Mesothelial cell of epicardium (in vitro differentiated cells): ENCODE measurements at regions not wholly inside any gene's neighbourhood (a gene's known extent, or its start where the extent isn't known, plus 50 kb on each side); places are given as distances from the start of the nearest gene placed in this dataset.

Source experiments
- DNase-seq, 2 experiments: peaks; one replicate each; pipeline ENCODE4 v3.0.0; 2021; ENCODE audit warnings: low spot score in 2 of 2; ENCODE audit not compliant: unreplicated experiment in 2 of 2
- H3K27ac Mint-ChIP-seq: 2 replicates; pipeline ENCODE4 v1.8.0; 2021; ENCODE audit warnings: mixed read lengths
- H3K27me3 Mint-ChIP-seq: 2 replicates; pipeline ENCODE4 v1.8.0; 2021; ENCODE audit warnings: low read depth, mixed read lengths
- H3K36me3 Mint-ChIP-seq: 2 replicates; pipeline ENCODE4 v1.8.0; 2021; ENCODE audit warnings: mixed read lengths
- H3K4me1 Mint-ChIP-seq: 2 replicates; pipeline ENCODE4 v1.8.0; 2021; ENCODE audit warnings: mixed read lengths
- H3K4me3 Mint-ChIP-seq: 2 replicates; pipeline ENCODE4 v1.8.0; 2021; ENCODE audit warnings: mild to moderate bottlenecking, moderate library complexity, mixed read lengths
- H3K9me3 Mint-ChIP-seq: 2 replicates; pipeline ENCODE4 v1.8.0; 2021; ENCODE audit warnings: mixed read lengths
- CTCF ChIP-seq: fragments of 200-600 bp; sonication (generic); IDR thresholded peaks from one replicate; pipeline ENCODE4 v1.5.0; 2021; ENCODE audit warnings: antibody characterized with exemption; ENCODE audit not compliant: unreplicated experiment

DNA sequence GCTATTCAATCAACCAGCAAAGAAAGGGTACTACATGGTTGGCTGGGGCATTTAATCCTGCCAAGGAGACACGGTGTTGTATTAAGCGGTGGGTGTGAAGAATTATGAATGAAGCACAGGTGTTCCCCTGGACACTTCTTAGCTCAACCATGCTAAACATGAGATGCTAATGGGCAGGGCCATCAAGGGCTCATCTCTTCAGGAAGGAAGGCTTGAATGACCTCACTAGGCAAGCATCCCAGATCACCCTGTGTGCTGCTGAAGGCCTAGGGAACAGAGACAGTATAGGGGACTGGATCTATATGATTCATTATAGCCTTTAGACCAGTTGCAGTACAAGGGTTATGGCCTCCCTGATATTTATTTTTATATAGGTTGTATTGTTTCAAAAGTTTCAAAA lies 221.3 kb upstream of the SLCO3A1 start:
- Mint-ChIP-seq H3K27ac (no peak overlapping the region), H3K36me3 (no peaks in the 10 kb centered on the region), H3K4me3 (no peak overlapping the region), H3K27me3 (no peaks in the 10 kb centered on the region), H3K4me1 (peaks cover 20% of the 10 kb centered on the region), H3K9me3 (no peaks in the 10 kb centered on the region)
- no peak for DNase-seq
- TF ChIP-seq CTCF = no peak

- Mint-ChIP-seq H3K27me3 (no peaks in the 10 kb centered on the region), H3K4me1 (peaks cover 12% of the 10 kb centered on the region), H3K27ac (no peak overlapping the region), H3K9me3 (peaks cover 3% of the 10 kb centered on the region), H3K36me3 (no peaks in the 10 kb centered on the region), H3K4me3 (no peak overlapping the region)
- TF ChIP-seq CTCF = no peak
- no peak for DNase-seq
Measured at GRCh38 chr15:91632981-91633380, 220.5 kb upstream of the SLCO3A1 start.

DNA sequence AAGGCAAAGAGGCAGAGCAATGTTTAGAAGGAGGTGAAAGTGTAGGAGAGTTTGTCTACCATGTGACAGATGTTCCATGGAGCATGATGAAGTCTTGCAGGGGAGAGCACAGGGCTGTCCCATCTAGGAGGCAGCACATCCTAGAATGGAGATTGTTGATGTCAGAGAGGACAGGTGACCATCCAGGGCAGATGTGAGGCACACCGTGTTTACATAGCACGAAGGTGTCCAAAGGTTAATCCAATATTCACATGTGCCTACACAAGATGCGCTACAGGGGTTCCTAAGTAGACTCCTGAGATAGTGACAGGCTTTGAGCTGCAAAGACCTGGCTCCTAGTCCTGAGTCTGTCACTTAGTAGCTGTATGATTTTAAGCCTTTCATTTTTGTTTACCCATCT lies 219.3 kb upstream of the SLCO3A1 start:
- Mint-ChIP-seq H3K27me3 (no peaks in the 10 kb centered on the region), H3K4me1 (peaks cover 8% of the 10 kb centered on the region)

DNA sequence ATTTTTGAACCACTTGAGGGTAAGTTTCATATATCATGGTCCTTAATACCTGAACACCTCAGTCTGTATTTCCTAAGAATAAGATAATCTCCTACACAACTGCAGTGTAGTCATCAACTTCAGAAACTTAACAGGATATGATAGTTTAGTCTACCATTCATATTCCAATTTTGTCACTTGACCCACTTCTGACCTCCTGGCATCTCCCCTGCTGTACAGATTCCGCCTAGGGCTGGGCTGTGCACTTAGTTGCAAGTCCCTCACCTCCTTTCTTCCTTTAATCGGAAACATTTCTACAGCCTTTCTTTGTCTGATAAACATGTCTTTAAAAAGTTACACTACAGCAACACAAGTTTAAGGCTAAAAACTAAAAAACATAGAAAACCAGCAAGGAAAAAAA lies 218.4 kb upstream of the SLCO3A1 start:
- Mint-ChIP-seq H3K4me1 (peaks cover 8% of the 10 kb centered on the region), H3K36me3 (no peaks in the 10 kb centered on the region), H3K4me3 (no peak overlapping the region), H3K9me3 (peaks cover 8% of the 10 kb centered on the region), H3K27ac (no peak overlapping the region), H3K27me3 (no peaks in the 10 kb centered on the region)
- no peak for TF ChIP-seq CTCF
- no peak for DNase-seq

More for the DNA sequence above, 219.3 kb upstream of the SLCO3A1 start:
- Mint-ChIP-seq H3K27ac (no peak overlapping the region), H3K36me3 (no peaks in the 10 kb centered on the region), H3K4me3 (no peak overlapping the region), H3K9me3 (peaks cover 8% of the 10 kb centered on the region)
- no peak for DNase-seq
- no peak for TF ChIP-seq CTCF

DNA sequence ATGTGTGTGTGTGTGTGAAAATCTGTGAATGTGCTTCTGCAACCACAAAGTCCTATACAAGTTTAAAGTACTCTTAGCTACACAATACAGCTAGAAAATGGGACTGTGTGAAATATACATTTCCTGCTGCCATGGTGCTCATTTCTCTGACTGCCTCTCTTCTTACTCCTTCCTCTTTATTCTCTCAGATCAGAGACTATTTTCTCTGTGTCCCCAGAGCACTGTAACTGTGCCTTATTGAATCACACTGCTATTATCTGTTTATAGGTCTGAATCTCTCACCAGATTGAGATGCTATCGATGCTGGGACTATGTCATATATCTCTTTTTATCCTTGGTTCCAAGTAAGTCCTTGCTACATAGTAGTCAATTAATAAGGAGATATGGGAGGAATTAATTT lies 217.9 kb upstream of the SLCO3A1 start:
- H3K4me3 Mint-ChIP-seq = no peak overlapping the region
- H3K36me3 Mint-ChIP-seq = no peaks in the 10 kb centered on the region
- no peak for TF ChIP-seq CTCF
- no peak overlapping the region for H3K27ac Mint-ChIP-seq
- DNase-seq = no peak
- H3K27me3 Mint-ChIP-seq = no peaks in the 10 kb centered on the region
- H3K9me3 Mint-ChIP-seq = peaks cover 14% of the 10 kb centered on the region
- peaks cover 8% of the 10 kb centered on the region for H3K4me1 Mint-ChIP-seq

GRCh38 chr15:91649016-91649415 lies 204.5 kb upstream of the SLCO3A1 start:
- H3K4me3 Mint-ChIP-seq = no peak overlapping the region

More at GRCh38 chr15:91649016-91649415, 204.5 kb upstream of the SLCO3A1 start:
- no peak for TF ChIP-seq CTCF
- Mint-ChIP-seq H3K27me3 (peaks cover 18% of the 10 kb centered on the region), H3K27ac (no peak overlapping the region), H3K36me3 (no peaks in the 10 kb centered on the region), H3K9me3 (no peaks in the 10 kb centered on the region), H3K4me1 (no peaks in the 10 kb centered on the region)
- no peak for DNase-seq
